Suppressor macrophage treated with lipopolysaccharide for 4 hours (primary cell): ENCODE measurements at regions not wholly inside any gene's neighbourhood (a gene's known extent, or its start where the extent isn't known, plus 50 kb on each side); places are given as distances from the start of the nearest gene placed in this dataset.

Experiments
- DNase-seq: peaks from one replicate; pipeline ENCODE4 v3.0.0-alpha.2; 2020

DNA sequence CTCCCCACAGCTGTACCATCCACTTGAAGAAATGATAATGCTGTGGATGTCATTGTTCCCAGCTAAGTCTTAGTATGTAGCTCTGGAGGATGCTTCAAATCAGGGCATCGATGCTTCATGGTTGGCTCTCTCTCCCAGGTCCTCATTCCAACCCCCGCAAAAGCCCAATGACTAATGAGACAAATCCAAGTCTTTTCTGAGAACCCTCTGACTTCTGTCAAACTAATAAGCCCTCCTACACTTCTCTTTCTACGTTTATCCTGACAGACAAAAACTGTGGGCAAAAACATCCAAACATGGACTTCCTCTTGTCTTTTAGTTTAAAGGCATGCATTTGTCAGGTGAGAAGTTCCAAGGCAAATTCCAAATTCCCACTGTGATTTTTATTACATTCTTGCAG is 260.4 kb upstream of the TAC1 start:
- no peak for DNase-seq

DNA sequence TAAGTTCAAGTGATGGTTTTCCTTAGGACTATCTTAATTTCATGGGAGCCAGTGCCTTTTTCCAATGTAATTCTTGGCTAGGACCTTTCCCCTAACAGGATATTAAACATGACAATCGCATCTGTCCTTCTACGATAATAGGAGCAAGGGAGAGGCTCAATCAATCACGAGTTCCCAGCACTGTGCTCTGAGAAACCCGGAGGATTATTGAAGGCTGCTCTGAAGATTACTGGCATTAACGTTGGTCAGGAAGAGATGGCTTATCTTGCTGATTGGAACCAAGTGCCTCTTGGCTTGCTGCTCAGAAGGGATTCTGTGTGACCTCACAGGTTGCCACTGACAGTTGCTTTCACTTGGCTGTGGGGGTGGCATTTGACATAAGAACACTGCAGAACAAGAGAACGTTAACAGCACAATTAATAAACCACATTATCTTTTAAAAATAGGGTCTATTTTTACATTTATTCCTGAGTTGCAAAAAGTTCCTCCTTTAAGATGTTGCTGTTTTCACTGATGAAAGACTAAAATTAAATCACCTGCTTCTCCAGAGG is 252.1 kb upstream of the TAC1 start:
- no peak for DNase-seq

DNA sequence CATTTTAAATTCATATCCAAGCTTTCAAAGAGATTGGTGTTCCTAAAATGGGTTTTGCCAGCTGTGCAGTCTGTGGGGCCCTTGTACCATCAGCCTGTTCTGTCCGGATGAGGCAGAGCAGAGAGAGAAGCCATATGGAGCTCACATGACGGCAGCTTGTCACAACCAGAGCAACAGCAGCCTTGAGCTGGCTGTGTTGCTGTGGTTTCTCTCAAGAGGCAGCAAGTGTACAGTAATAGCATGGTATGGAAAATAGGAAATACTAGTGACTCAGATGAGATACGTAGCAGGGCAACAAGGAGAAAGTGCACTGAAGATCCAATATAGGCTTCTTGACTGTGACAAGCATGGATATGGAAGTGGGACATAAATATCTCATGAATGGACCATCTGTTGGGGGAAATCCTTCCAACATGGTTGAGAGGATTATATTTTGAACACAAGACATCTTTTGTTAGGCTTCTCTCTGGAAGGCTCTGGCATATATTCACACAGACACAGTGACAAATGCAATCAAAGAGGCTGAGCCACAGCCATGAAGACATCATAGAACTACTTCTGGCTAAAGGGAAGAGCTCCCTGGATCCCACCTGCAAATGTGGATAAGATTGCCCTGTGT is 251.0 kb upstream of the TAC1 start:
- DNase-seq = no peak

DNA sequence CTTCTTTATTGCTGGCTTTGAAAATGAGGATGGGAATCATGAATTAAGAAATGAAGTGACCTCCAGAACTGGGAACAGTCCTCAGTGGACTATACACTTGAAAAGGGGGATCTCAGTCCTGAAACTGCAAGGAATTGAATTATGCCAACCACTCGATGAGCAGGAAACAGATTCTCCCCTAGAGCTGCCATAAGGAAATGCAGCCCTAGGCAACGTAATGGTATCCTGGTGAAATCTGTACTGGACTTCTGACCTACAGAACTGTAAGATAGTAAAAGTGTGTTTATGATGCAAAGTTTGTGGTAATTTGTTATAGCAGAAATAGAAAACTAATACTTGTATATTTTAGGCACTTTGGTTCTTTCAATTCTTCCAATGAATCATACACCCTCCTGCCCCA is 236.4 kb upstream of the TAC1 start:
- DNase-seq = no peak

DNA sequence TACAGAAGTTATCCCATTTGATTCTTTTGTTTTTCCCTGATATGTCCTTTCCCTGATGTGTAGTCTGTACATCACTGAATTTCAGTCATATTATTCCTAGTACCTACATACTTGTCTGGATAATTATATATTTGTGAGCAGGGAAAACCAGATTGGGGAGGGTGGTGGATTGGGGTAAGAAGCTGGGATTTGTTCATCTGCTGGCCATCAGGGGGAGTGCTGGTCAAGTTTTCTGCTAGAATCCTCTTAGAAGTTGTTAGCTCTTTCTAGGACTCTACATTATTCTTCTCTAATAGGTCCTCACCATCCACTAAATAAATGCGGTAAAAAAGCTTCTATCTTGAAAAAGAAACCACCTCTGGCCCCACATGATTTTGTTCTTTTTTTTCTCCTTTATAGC is 232.7 kb upstream of the TAC1 start:
- DNase-seq = peak; percentile 1

DNA sequence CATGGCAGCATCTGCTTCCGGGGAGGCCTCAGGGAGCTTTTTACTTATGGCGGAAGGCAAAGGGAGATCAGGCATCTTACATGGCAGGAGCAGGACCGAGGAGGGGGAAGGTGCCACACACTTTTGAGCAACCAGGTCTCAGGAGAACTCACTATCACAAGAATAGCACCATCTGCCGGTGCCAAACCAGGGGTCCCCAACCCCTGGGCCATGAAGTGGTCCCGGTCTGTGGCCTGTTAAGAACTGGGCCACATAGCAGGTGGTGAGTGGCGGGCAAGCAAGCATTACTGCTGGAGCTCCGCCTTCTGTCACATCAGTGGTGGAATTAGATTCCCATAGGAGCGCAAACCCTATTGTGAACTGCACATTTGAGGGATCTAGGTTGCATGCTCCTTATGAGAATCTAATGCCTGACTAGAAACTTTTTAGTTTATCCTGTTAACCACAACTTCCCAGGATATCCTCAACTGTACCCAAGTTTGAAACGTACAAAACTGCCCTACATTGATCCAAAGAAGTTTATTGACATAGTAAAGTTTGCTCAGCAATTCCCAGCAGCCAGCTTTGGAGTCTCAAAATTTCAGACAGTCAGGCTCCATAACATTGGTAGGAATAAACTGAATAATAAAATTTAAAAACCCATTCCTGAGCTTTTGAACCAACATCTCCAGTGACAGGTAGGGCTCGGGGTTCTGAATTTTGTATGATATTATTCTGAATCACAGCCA is 228.4 kb upstream of the TAC1 start:
- DNase-seq = no peak

DNA sequence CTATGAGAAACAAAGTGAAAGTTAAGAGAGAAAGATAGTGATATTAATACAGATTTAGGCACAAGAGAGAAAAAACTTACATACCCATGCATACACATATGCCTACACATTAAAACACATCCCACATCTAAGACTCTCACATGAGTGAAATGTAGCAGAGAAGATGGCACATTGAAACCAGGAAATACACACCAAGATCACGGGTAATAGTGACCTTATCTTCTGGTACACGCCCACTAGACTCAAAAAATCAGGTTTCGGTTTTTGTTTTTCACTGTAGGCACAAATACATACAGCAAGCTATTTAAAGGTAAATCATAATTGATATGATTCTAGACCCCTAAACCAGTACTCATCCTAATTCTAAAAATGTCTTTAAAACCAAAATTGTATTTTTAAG is 225.2 kb upstream of the TAC1 start:
- no peak for DNase-seq

DNA sequence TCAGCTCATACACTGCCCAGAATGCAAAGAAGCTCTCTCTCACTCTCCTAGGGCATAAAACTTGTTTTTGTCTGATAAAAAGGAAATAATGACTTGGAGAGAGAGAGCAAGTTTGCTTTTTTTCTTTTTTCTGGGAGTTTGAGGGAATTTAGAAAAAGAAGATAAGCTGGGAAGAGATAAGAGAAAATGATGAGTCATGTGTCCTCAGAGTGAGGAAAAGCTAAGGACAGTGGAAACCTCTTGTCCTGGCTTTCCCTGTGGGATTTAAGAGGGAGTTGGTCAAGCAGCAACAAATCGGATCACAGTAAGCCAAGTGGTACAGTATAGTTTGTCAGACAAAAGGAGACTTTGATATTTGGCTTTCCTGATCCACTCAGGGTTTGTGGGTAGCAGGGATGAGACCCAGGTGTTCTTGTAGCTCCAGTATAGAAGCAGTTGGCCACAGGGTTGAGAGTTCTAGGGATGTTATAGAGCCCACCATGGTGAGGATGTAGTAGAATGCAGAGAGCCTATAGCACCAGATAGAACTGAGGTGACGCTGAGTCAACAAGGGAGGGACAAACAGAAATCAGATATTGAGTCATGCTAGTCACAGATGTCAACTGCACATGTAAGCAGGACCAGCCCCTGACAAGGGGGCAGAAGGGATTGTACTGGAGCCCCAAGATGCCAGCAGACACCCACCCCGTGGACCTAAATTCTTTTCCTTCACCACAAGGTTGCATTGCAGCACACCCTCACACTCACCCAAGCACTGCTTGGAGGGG is 219.3 kb upstream of the TAC1 start:
- no peak for DNase-seq

DNA sequence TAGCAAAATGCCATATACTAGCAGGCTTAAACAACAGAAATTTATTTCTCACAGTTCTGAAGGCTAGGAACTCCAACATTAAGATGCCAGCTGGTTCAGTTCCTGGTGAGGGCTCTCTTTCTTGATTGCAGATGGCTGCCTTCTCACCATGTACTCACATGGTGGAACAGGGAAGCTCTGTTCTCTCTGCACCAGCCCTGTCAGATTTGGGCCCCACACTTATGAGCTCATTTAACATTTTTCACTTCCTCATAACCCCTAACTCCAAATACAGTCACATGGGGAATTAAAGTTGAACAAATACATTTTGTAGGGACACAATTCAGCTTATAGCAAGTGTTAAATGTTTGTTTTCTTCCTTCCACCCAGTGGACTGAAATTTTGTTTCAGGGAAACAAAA is 218.6 kb upstream of the TAC1 start:
- no peak for DNase-seq

DNA sequence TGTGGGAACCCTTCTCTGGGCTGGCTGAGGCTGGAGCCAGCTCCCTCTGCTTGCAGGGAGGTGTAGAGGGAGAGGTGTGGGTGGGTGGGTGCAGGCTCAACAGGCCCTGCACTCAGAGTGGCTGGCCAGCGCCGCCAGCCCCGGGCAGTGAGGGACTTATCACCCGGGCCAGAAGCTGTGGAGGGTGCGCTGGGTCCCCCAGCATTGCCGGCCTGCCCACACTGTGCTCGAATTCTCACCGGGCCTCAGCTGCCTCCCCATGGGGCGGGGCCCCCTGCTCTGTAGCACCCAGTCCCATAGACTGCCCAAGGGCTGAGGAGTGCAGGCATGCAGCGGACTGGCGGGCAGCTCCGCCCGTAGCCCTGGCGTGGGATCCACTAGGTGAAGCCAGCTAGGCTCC is 190.7 kb upstream of the TAC1 start:
- DNase-seq = no peak

DNA sequence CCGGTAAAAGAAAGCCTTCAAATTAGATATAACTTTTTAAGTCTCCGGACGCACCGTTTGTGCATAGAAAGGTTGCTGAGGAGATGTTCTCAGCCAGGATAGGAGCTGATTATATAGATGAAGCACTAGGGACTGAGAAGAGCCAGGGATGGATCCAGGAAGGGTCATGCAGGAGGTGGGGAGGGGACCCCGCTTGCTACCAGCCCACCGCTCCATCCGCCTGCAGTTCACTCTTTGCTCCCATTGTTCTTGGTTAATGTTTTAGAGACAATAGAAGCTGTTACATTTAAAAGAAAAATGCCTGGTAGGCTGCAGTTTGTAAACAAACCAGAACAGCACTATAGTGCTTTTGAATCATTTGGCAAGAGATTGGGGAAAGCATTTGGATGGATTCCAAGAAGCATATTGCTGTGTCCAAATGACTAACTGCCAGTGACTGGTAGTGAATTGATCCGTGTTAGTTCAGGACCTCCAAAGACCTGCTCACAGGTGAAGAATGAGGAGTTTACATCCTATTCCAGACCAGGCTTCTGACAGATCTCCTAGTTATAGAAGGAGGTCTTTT is 175.9 kb upstream of the TAC1 start:
- no peak for DNase-seq

DNA sequence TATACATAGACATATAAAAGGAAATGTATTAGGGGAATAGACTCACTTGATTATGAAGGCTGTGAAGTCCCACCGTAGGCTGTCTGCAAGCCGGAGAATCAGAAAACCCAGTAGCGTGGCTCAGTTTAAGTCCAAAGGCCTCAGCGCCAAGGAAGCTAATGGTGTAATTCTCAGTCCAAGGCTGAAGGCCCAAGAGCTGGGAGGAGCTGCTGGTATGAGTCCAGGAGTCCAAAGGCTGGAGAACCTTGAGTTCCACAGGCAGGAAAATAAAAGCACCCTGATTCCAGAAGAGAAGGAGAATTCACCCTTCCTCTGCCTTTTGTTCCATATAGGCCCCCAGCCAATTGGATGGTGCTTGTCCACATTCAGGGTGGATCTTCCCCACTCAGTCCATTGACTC is 166.2 kb upstream of the TAC1 start:
- no peak for DNase-seq

DNA sequence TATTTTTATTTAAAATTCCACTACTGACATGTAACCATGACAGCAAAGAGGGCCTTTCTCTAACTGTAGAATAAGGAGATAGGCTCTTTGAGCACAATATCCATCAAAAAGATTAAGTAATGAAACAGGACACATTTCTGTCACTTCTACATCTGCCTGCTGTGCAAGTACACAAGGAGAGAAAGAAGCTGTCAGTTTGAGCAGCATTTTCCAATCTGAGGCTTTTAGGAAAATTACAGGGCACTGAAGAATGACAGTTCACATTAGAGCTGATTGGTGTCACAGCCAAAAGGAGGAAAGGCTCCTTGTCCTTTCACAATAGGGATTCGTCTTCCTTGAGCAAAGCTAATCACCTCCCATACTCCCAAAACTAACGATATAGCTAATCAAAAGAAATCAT is 158.8 kb upstream of the TAC1 start:
- DNase-seq = no peak

DNA sequence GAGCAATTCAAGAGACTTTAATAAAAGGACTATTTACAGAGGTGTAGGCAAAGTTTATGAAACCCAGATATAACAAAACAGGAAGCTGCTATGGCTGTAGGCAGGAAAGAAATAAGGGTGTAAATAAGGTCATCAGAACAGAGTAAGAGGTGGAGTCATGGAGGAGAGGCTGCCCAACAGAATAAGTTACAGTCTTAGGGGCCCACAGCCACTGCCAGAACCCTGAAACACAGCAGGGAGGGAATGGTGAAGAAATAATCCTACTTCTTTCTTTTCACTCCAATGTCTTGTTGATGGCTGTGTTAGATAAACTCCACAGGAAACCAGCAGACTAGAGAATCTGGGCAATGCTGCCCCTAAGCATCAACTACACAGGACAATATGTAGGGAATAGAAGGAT is 155.8 kb upstream of the TAC1 start:
- no peak for DNase-seq

DNA sequence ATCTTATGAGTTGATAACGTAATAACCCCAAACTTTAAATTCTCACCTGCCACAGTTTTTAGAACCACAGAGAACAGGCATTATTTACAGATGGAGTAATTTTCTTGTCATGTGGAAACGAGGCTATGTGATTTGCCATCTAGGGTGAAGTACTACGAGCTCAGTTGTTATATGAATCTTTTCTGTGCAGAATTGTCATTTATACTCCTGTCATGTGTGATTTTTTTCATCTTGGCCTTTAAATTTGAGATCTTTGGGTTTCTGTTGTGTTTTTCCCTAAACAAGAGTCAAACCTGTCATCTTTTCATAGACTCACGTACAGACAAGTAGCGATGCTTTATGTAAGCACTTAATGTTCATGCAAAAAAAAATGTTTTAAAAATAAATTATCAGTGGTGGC is 153.7 kb upstream of the TAC1 start:
- DNase-seq = no peak

DNA sequence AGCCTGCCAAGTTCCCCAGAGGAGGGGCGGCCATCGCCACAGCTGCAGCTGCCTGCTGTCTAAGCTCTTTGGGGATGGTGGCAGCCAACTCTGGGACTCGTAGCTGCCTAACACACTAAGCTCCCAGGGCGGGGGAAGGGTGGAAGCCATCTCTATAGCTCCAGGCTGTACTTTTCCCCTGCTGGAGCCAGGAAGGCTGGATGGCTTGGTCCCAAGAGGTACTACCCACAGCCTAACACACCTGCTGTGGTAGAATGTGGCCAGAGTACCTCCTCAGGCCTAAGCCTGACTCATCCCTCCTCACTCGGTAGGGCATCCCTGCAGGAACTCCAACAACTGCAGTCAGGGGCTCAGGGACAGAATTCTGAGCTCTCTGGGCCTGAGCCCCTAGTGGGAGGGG is 151.7 kb upstream of the TAC1 start:
- no peak for DNase-seq

DNA sequence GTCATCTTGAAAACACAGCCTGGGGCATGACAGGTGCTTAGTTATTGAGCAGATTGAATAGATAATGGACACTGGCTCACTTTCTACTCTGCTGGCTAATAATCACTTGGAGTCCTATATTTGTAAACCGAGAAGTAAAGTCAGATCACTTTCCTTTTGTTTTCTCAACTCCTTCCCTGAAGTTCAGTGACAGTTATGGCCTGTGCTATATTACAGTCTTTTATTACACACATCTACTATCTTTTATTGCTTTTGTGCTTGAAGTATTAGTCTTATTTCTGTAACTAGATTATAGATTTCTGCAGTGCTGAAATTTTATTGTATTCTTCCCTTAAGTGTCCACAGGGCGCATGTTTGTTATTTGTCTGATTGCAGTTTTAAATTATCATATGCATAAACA is 136.4 kb upstream of the TAC1 start:
- DNase-seq = no peak

DNA sequence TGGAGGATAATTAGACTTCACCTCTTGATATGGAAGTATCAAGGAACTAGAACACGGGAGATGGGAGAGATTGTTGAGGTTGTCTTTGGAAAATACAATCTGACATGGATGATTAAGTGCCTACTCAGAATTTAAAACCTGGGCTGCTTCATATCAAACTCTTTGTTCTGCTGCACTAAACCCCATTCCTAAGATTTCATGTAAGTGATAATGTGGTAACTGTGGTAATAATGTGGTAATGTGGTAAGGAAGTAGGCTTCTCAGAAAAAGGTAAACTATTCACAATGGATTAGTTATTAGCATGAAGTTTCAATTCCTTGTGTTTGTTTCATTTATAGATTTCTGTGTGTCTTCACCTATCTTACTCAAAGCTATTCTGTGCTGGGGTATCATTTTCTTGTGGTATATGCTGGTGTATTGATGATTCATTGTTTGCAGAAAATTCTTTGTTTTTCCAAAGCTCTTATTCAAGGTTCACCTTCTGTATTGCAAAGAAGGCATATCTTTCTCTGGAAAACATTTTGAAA is 129.9 kb upstream of the TAC1 start:
- DNase-seq = no peak

DNA sequence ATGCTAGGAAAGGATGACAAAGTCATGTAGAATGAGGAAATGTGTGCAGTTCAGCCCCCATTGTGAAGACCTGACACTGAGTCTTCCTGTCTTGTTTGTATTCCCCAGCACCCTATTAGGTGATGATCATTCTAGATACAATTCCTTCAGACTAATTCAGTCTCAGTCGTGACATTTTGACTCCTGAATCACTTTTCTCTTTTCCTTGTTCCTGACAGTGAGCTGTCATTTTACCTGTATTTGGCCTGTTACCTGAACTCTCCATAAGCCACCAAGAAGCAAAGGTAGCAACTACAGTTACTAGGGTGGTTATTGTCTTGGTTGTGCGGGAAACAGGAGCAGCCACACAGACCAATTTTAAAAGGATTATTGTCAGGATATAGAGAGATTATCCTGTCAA is 111.4 kb upstream of the TAC1 start:
- DNase-seq = no peak

DNA sequence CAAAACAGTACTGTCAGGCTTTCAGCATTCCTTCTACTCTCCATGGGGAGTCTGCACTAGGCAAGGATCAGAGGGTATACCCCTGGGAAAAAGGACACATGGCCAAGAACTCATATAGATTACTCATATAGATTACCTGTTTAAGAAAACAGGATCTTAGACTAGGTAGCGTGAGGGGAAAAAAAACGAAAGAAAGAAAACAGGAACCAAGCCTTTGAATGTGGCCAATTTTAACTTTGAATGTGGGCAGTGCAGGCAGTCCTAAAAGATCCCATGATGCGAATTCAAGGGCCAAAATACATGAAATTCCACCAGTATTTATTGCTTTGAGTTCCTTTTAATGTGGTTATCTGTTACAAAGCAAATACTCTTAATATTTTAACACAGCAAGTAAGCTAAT is 108.6 kb upstream of the TAC1 start:
- DNase-seq = no peak

DNA sequence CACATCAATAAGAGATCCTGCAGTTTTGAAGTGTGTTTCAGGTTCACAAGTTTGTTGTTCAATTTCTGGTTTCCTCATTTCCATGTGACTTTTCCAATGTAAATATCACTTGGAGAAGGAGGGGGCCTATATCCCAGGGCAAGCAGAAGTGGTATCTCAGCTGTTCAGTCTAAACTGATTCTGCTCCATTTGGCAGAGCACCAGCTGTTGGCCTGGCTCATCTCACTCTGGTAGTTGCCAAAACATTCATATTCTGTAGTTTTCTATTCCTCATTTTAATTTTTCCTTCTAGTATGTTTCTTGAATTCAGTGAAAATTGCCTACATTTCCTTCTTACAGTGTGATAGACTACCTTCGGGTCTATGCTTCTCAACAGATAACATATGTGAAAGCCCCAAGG is 101.8 kb upstream of the TAC1 start:
- DNase-seq = no peak

DNA sequence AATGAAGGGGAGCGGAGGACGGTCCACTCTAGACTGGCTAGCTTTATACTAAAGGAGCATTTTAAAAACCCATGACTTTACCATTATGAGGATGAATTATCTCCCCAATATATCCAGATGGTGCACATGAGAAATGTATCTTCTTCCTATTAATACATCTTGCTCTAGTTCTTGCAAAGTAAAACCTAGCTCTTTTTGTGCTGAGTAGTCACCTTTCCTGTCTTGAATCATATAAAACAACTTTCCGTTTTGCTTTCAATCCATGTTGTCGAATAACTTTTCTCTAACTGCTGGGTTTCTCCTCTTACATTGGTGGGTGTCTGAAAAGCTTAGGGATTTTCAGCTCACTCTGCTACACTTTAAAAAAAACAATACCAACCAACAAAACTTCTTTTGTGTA is 96.3 kb upstream of the TAC1 start:
- no peak for DNase-seq

DNA sequence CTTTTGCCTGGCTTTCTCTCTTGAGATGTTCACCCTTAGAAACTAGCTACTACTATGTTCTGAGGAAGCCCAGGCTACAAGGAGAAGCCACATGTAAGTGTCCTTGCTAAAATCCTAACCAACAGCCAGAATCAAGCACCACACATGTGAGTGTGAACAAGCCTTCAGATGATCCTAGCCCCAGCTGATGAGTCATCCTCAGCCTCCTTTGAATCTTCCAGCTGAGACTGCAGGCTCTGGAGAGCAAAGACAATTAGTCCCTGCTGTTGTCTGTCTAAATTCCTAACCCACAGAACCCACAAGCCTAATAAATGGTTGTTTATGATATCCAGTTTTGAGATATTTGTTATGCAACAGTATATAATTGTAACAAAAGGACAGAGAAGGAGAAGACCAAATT is 92.8 kb upstream of the TAC1 start:
- peak; percentile 1 for DNase-seq
